NCI-H2227 (cell line): ENCODE measurements at regions not wholly inside any gene's neighbourhood (a gene's known extent, or its start where the extent isn't known, plus 50 kb on each side); places are given as distances from the start of the nearest gene placed in this dataset.

Experiments used
- DNase-seq: peaks from one replicate; lab custom pipeline; 2025; ENCODE audit not compliant: unreplicated experiment; lab: John Stamatoyannopoulos, UW

GRCh38 chr7:46651561-46652088 is 730.6 kb upstream of the IGFBP3 start:
- no peak for DNase-seq

GRCh38 chr7:46651070-46651469 is 730.0 kb upstream of the IGFBP3 start:
- DNase-seq, result no peak

GRCh38 chr7:46649876-46650275 is 728.8 kb upstream of the IGFBP3 start:
- DNase-seq, result no peak

GRCh38 chr7:46637793-46638735 is 717.0 kb upstream of the IGFBP3 start:
- no peak for DNase-seq

GRCh38 chr7:46636022-46636421 is 715.0 kb upstream of the IGFBP3 start:
- no peak for DNase-seq

- DNase-seq, result no peak
Observed at GRCh38 chr7:46633630-46634240, 712.7 kb upstream of the IGFBP3 start.

- DNase-seq, result no peak
Observed at GRCh38 chr7:46633200-46633599, 712.1 kb upstream of the IGFBP3 start.

GRCh38 chr7:46630031-46630430 is 709.0 kb upstream of the IGFBP3 start:
- DNase-seq, result no peak

- DNase-seq, result no peak
Observed at GRCh38 chr7:46628389-46628788, 707.3 kb upstream of the IGFBP3 start.

GRCh38 chr7:46626691-46627310 is 705.7 kb upstream of the IGFBP3 start:
- DNase-seq, result no peak

- DNase-seq, result no peak
Observed at GRCh38 chr7:46626261-46626660, 705.2 kb upstream of the IGFBP3 start.

GRCh38 chr7:46625032-46625431 is 704.0 kb upstream of the IGFBP3 start:
- DNase-seq, result no peak

- no peak for DNase-seq
Observed at GRCh38 chr7:46622251-46622650, 701.2 kb upstream of the IGFBP3 start.

- no peak for DNase-seq
Observed at GRCh38 chr7:46619723-46620310, 698.7 kb upstream of the IGFBP3 start.

- no peak for DNase-seq
Observed at GRCh38 chr7:46616636-46617035, 695.6 kb upstream of the IGFBP3 start.

- DNase-seq, result no peak
Observed at GRCh38 chr7:46613551-46613950, 692.5 kb upstream of the IGFBP3 start.

GRCh38 chr7:46613116-46613515 is 692.0 kb upstream of the IGFBP3 start:
- no peak for DNase-seq

GRCh38 chr7:46611508-46611907 is 690.4 kb upstream of the IGFBP3 start:
- no peak for DNase-seq

- no peak for DNase-seq
Observed at GRCh38 chr7:46610746-46611145, 689.7 kb upstream of the IGFBP3 start.

GRCh38 chr7:46607176-46607575 is 686.1 kb upstream of the IGFBP3 start:
- no peak for DNase-seq

GRCh38 chr7:46606761-46607160 is 685.7 kb upstream of the IGFBP3 start:
- no peak for DNase-seq
